Fibroblast of skin of scalp (primary cell): ENCODE measurements at regions not wholly inside any gene's neighbourhood (a gene's known extent, or its start where the extent isn't known, plus 50 kb on each side); places are given as distances from the start of the nearest gene placed in this dataset.

Source experiments
- DNase-seq: peaks from one replicate; pipeline ENCODE4 v3.0.0-alpha.2; 2013

- no peak for DNase-seq
Measured at GRCh38 chr3:187823746-187824145, 78.5 kb upstream of the BCL6 start.

- no peak for DNase-seq
Measured at GRCh38 chr3:187827723-187828122, 82.5 kb upstream of the BCL6 start.

GRCh38 chr3:187828579-187829452 lies 83.5 kb upstream of the BCL6 start:
- no peak for DNase-seq

- DNase-seq: no peak
Measured at GRCh38 chr3:187830181-187830580, 84.9 kb upstream of the BCL6 start.

GRCh38 chr3:187831125-187832051 lies 86.1 kb upstream of the BCL6 start:
- no peak for DNase-seq

- DNase-seq: no peak
Measured at GRCh38 chr3:187832202-187832601, 86.9 kb upstream of the BCL6 start.

GRCh38 chr3:187833375-187833774 lies 88.1 kb upstream of the BCL6 start:
- DNase-seq: no peak

- DNase-seq: no peak
Measured at GRCh38 chr3:187833799-187834578, 88.7 kb upstream of the BCL6 start.

- peak; percentile 93 for DNase-seq
Measured at GRCh38 chr3:187836823-187837770, 91.8 kb upstream of the BCL6 start.

- peak; percentile 77 for DNase-seq
Measured at GRCh38 chr3:187838016-187838540, 92.8 kb upstream of the BCL6 start.

GRCh38 chr3:187839422-187839821 lies 94.2 kb upstream of the BCL6 start:
- no peak for DNase-seq

GRCh38 chr3:187840856-187841255 lies 95.6 kb upstream of the BCL6 start:
- DNase-seq: no peak

GRCh38 chr3:187841560-187841959 lies 96.3 kb upstream of the BCL6 start:
- DNase-seq: peak; percentile 78

GRCh38 chr3:187843654-187844053 lies 98.4 kb upstream of the BCL6 start:
- DNase-seq: no peak

- DNase-seq: no peak
Measured at GRCh38 chr3:187844708-187845107, 99.4 kb upstream of the BCL6 start.

- no peak for DNase-seq
Measured at GRCh38 chr3:187845826-187846225, 100.6 kb upstream of the BCL6 start.

- DNase-seq: no peak
Measured at GRCh38 chr3:187848401-187848800, 103.1 kb upstream of the BCL6 start.

GRCh38 chr3:187849016-187849654 lies 103.9 kb upstream of the BCL6 start:
- DNase-seq: no peak

- DNase-seq: no peak
Measured at GRCh38 chr3:187850258-187850921, 105.1 kb upstream of the BCL6 start.
